PC-9 (cell line): ENCODE measurements at regions not wholly inside any gene's neighbourhood (a gene's known extent, or its start where the extent isn't known, plus 50 kb on each side); places are given as distances from the start of the nearest gene placed in this dataset.

Source experiments
- BruUV-seq: library from RNA; stranded (reverse); fragments of 400-500 nt; replicated peaks from 2 replicates; lab custom pipeline; 2021; lab: Mats Ljungman, UMichigan
- CTCF ChIA-PET: fragments of 300-600 bp; sonication (Branson Sonifier 250); formaldehyde crosslinking; loops from one replicate; lab custom pipeline; 2022; ENCODE audit warnings: antibody characterized with exemption; lab: Charles Lee
- POLR2A ChIA-PET: fragments of 300-600 bp; sonication (Branson Sonifier 250); formaldehyde crosslinking; loops from one replicate; lab custom pipeline; 2022; ENCODE audit warnings: antibody characterized with exemption; ENCODE audit not compliant: unreplicated experiment; lab: Charles Lee
- DNase-seq, 2 experiments: peaks; one replicate each; pipeline versions ENCODE4 v3.0.0 to v3.0.0-alpha.2; 2015 to 2022; ENCODE audit warnings: mixed read lengths in 1 of 2
- H2AFZ ChIP-seq: fragments of 200-600 bp; sonication (generic); 2 replicates; pipeline ENCODE4 v1.8.1; 2017; ENCODE audit warnings: antibody characterized with exemption
- H3F3A ChIP-seq: fragments of 200-600 bp; sonication (generic); 2 replicates; pipeline ENCODE4 v1.8.1; 2017; ENCODE audit warnings: antibody characterized with exemption, mild to moderate bottlenecking, low read depth; ENCODE audit not compliant: insufficient read depth
- H3K27ac ChIP-seq: fragments of 200-600 bp; sonication (generic); 2 replicates; pipeline ENCODE4 v1.6.1; 2016; ENCODE audit warnings: mixed run types
- H3K27me3 ChIP-seq: fragments of 200-600 bp; sonication (generic); 2 replicates; pipeline ENCODE4 v1.6.1; 2016; ENCODE audit warnings: low read depth, mixed run types; ENCODE audit not compliant: insufficient read depth
- H3K36me3 ChIP-seq: fragments of 200-600 bp; sonication (generic); 2 replicates; pipeline ENCODE4 v1.6.1; 2016; ENCODE audit warnings: low read depth, mixed run types
- H3K4me1 ChIP-seq: fragments of 200-600 bp; sonication (generic); replicated peaks from 2 replicates; pipeline ENCODE4 v1.6.1; 2016; ENCODE audit warnings: mixed run types; ENCODE audit not compliant: insufficient read depth
- H3K4me2 ChIP-seq: fragments of 200-600 bp; sonication (generic); 2 replicates; pipeline ENCODE4 v1.6.1; 2017; ENCODE audit warnings: mixed run types
- H3K4me3 ChIP-seq: fragments of 200-600 bp; sonication (generic); 2 replicates; pipeline ENCODE4 v1.6.1; 2016; ENCODE audit warnings: mixed run types
- H3K79me2 ChIP-seq: fragments of 200-600 bp; sonication (generic); 2 replicates; pipeline ENCODE4 v1.6.1; 2017; ENCODE audit warnings: low read depth, mixed run types
- H3K9me2 ChIP-seq: fragments of 200-600 bp; sonication (generic); 2 replicates; pipeline ENCODE4 v1.8.1; 2017; ENCODE audit warnings: mild to moderate bottlenecking; ENCODE audit not compliant: insufficient read depth
- H3K9me3 ChIP-seq: fragments of 200-600 bp; sonication (generic); 2 replicates; pipeline ENCODE4 v1.8.1; 2016; ENCODE audit warnings: low read depth; ENCODE audit not compliant: insufficient read depth
- H4K20me1 ChIP-seq: fragments of 200-600 bp; sonication (generic); 2 replicates; pipeline ENCODE4 v1.8.1; 2017; ENCODE audit not compliant: insufficient read depth
- CTCF ChIP-seq: fragments of 200-600 bp; sonication (generic); conservative IDR thresholded peaks from 2 replicates; pipeline ENCODE4 v1.6.1; 2017; ENCODE audit warnings: mixed run types, antibody characterized with exemption, mild to moderate bottlenecking, moderate library complexity
- EZH2 ChIP-seq: fragments of 200-600 bp; sonication (generic); IDR thresholded peaks from 2 replicates; pipeline ENCODE4 v1.8.0; 2017; ENCODE audit warnings: antibody characterized with exemption, low read depth
- intact Hi-C: fragments of 100-400 bp; cut with micrococcal nuclease; formaldehyde crosslinking; loops from one replicate; pipeline ENCODE4 v1.10.0; 2022; ENCODE audit not compliant: unreplicated experiment

DNA sequence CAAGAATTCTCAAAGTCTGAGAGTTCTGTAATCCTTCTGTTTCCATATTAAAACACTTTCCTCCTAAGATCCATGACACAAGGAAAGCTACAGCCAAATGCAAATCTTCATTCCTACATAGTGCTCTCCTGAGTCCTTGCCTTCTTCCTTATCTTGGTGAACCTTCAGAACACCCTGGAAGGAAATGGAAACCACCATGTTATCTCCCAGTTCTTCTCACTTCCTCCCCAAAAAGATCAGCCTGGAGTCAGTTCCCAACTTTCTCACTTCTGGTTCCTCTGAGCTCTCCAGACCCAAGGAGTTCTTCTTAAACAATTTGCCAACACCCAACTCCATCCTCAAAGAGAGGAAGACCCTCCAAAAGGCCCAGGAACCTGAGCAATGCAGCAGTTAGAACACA, 193.3 kb upstream of the CCN2 start:
- no peaks in the 10 kb centered on the region for H3K27me3 ChIP-seq
- H3K36me3 ChIP-seq = no peaks in the 10 kb centered on the region
- no peak for DNase-seq
- no peak overlapping the region for H2AFZ ChIP-seq
- no TSS peak for BruUV-seq
- H3K79me2 ChIP-seq = no peaks in the 10 kb centered on the region
- no peaks in the 10 kb centered on the region for H3K9me3 ChIP-seq
- no peak overlapping the region for H3K27ac ChIP-seq
- no peak overlapping the region for H3K4me3 ChIP-seq
- no peak overlapping the region for H3K4me2 ChIP-seq
- intact Hi-C loops = no loop called here
- H4K20me1 ChIP-seq = no peaks in the 10 kb centered on the region
- H3K9me2 ChIP-seq = no peaks in the 10 kb centered on the region
- ChIA-PET CTCF (no interaction called here), POLR2A (no interaction called here)
- H3K4me1 ChIP-seq = no peaks in the 10 kb centered on the region
- no peaks in the 10 kb centered on the region for H3F3A ChIP-seq
- TF ChIP-seq CTCF (no peak), EZH2 (no peak)

DNA sequence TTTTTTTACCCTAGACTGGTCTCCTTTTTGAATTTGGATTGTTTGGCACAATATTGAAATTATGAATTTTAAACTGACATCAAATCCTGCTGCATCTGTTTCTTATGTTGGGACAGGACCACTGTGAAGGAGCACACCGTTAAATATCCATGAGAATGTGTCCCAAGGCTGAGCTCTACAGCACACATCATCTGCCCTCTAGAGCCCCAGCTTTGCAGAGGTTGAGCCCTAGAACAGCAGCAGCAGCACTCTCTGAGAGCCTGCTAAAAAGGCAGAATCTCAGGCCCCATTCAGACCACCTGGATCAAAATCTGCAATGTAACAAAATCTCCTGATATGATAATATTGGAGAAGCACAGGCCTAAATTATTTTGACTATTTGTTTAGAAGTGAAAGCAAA, 192.1 kb upstream of the CCN2 start:
- H3K36me3 ChIP-seq = no peaks in the 10 kb centered on the region
- no peak overlapping the region for H3K4me3 ChIP-seq
- H3K27ac ChIP-seq = no peak overlapping the region
- H3K9me3 ChIP-seq = no peaks in the 10 kb centered on the region
- intact Hi-C loops = no loop called here
- TF ChIP-seq CTCF (no peak), EZH2 (no peak)
- no peaks in the 10 kb centered on the region for H3K9me2 ChIP-seq
- no peak overlapping the region for H3K4me2 ChIP-seq
- BruUV-seq = no TSS peak
- CTCF ChIA-PET = no interaction called here
- H3K4me1 ChIP-seq = no peaks in the 10 kb centered on the region
- DNase-seq = no peak
- no peaks in the 10 kb centered on the region for H3K79me2 ChIP-seq
- POLR2A ChIA-PET = no interaction called here
- no peaks in the 10 kb centered on the region for H3K27me3 ChIP-seq
- peak overlapping the region; percentile 40 for H2AFZ ChIP-seq
- no peaks in the 10 kb centered on the region for H3F3A ChIP-seq
- H4K20me1 ChIP-seq = no peaks in the 10 kb centered on the region

DNA sequence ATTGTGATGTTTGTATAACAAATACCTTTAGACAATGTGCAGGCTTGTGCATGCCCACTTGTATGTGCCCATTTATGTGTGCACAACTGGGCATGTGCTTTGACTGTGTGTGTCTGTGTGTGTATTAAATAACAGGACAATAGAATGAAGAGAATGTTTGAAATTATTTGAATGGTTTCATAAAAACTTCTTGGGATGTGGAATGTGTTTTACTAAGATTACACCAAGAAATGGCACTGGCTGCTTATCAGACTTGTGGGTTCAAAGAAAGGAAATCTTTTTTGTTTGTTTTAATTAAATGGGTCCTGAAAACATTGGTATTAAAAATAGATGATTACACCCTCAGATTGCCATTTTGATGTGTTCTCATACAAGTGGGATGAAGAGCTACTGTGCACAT, 191.6 kb upstream of the CCN2 start:
- DNase-seq = no peak
- ChIA-PET POLR2A (no interaction called here), CTCF (no interaction called here)
- Histone ChIP-seq H2AFZ (no peak overlapping the region), H3K79me2 (no peaks in the 10 kb centered on the region), H3K9me3 (no peaks in the 10 kb centered on the region), H3K4me3 (no peak overlapping the region), H3F3A (no peaks in the 10 kb centered on the region), H3K4me2 (no peak overlapping the region), H3K27ac (no peak overlapping the region), H3K4me1 (no peaks in the 10 kb centered on the region), H3K36me3 (no peaks in the 10 kb centered on the region), H3K27me3 (no peaks in the 10 kb centered on the region), H3K9me2 (no peaks in the 10 kb centered on the region; the same call in 1 of the 2 replicates), H4K20me1 (no peaks in the 10 kb centered on the region)
- no peak for TF ChIP-seq EZH2
- BruUV-seq = no TSS peak
- intact Hi-C loops = no loop called here

DNA sequence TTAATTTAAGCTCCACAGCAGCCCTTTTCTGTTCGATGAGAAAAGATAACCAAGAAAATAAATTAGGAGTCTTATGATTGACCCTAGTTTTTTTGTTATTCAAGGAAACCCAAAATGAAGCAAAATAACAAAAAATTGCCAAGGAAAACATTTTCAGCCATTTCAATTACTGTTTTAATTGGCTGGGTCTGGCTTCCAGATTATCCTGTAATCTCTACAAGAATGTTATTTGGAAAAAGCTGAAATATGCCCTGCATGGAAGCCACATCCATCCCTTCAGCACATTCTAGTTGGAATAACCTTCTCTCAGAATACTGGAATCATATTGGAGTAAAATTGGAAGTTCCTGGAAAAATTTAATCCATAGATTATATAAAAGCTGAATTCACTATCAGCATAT, 191.1 kb upstream of the CCN2 start:
- CTCF ChIA-PET = no interaction called here
- Histone ChIP-seq H3K36me3 (no peaks in the 10 kb centered on the region), H3K27me3 (no peaks in the 10 kb centered on the region), H3F3A (no peaks in the 10 kb centered on the region), H3K27ac (no peak overlapping the region), H2AFZ (no peak overlapping the region), H3K9me3 (no peaks in the 10 kb centered on the region), H4K20me1 (no peaks in the 10 kb centered on the region), H3K9me2 (no peaks in the 10 kb centered on the region; the same call in 1 of the 2 replicates), H3K4me3 (no peak overlapping the region), H3K4me1 (no peaks in the 10 kb centered on the region), H3K79me2 (no peaks in the 10 kb centered on the region), H3K4me2 (no peak overlapping the region)
- POLR2A ChIA-PET = no interaction called here
- TF ChIP-seq EZH2 = no peak
- no peak for TF ChIP-seq CTCF
- intact Hi-C loops = no loop called here
- DNase-seq = no peak
- no TSS peak for BruUV-seq
